ENCODE measurements at regions not wholly inside any gene's neighbourhood (a gene's known extent, or its start where the extent isn't known, plus 50 kb on each side); places are given as distances from the start of the nearest gene placed in this dataset.
"Not testable (repeated sequence)": the region's sequence is repeated elsewhere in the genome, so short reads cannot be mapped to it uniquely, and the experiment has no call there.

GRCh38 chr10:130282492-130283218 lies 146.5 kb downstream of the GLRX3 start:
- no peak overlapping the region for H3K4me3 Mint-ChIP-seq (ENCODE audit: low read depth, unreplicated experiment)
- H3K9me3 Mint-ChIP-seq (ENCODE audit: low read depth, unreplicated experiment): peaks cover 14% of the 10 kb centered on the region
- BruUV-seq (replicated peaks): no TSS peak
- no peaks in the 10 kb centered on the region for H3K36me3 Mint-ChIP-seq (ENCODE audit: insufficient read depth, unreplicated experiment)
- no peaks in the 10 kb centered on the region for H3K27me3 Mint-ChIP-seq (ENCODE audit: unreplicated experiment)
- no peak for TF ChIP-seq CTCF (IDR thresholded peaks at IDR 0.05; ENCODE audit: unreplicated experiment)
- no peak overlapping the region for H3K27ac Mint-ChIP-seq (ENCODE audit: unreplicated experiment)
- no peak for DNase-seq
- intact Hi-C loops (cut with micrococcal nuclease; ENCODE audit: unreplicated experiment): no loop called here
- no peaks in the 10 kb centered on the region for H3K4me1 Mint-ChIP-seq (ENCODE audit: low read depth, unreplicated experiment)
- CTCF ChIA-PET: no interaction called here

- no peak overlapping the region for H3K4me3 Mint-ChIP-seq (ENCODE audit: low read depth, unreplicated experiment)
- intact Hi-C loops (cut with micrococcal nuclease; ENCODE audit: unreplicated experiment): no loop called here
- TF ChIP-seq CTCF (IDR thresholded peaks at IDR 0.05; ENCODE audit: unreplicated experiment): no peak
- H3K9me3 Mint-ChIP-seq (ENCODE audit: low read depth, unreplicated experiment): peaks cover 14% of the 10 kb centered on the region
- DNase-seq: no peak
- H3K36me3 Mint-ChIP-seq (ENCODE audit: insufficient read depth, unreplicated experiment): no peaks in the 10 kb centered on the region
- H3K27ac Mint-ChIP-seq (ENCODE audit: unreplicated experiment): no peak overlapping the region
- no peaks in the 10 kb centered on the region for H3K4me1 Mint-ChIP-seq (ENCODE audit: low read depth, unreplicated experiment)
- BruUV-seq (replicated peaks): no TSS peak
- CTCF ChIA-PET: no interaction called here
- H3K27me3 Mint-ChIP-seq (ENCODE audit: unreplicated experiment): no peaks in the 10 kb centered on the region
Observed at GRCh38 chr10:130283219-130283545, 147.0 kb downstream of the GLRX3 start.

- H3K4me3 Mint-ChIP-seq (ENCODE audit: low read depth, unreplicated experiment); intact Hi-C loops (cut with micrococcal nuclease; ENCODE audit: unreplicated experiment); H3K27ac Mint-ChIP-seq (ENCODE audit: unreplicated experiment); H3K9me3 Mint-ChIP-seq (ENCODE audit: low read depth, unreplicated experiment); H3K4me1 Mint-ChIP-seq (ENCODE audit: low read depth, unreplicated experiment); BruUV-seq (replicated peaks); DNase-seq; H3K36me3 Mint-ChIP-seq (ENCODE audit: insufficient read depth, unreplicated experiment); H3K27me3 Mint-ChIP-seq (ENCODE audit: unreplicated experiment); CTCF ChIA-PET: not testable (repeated sequence)
Observed at GRCh38 chr10:130295761-130296160, 159.6 kb downstream of the GLRX3 start.

- no peak overlapping the region for H3K4me3 Mint-ChIP-seq (ENCODE audit: low read depth, unreplicated experiment)
- H3K4me1 Mint-ChIP-seq (ENCODE audit: low read depth, unreplicated experiment): no peaks in the 10 kb centered on the region
- BruUV-seq (replicated peaks): no TSS peak
Observed at GRCh38 chr10:130300608-130301020, 164.4 kb downstream of the GLRX3 start.

More at GRCh38 chr10:130300608-130301020, 164.4 kb downstream of the GLRX3 start:
- Mint-ChIP-seq H3K27ac (ENCODE audit: unreplicated experiment) (no peak overlapping the region), H3K9me3 (ENCODE audit: low read depth, unreplicated experiment) (peaks cover 9% of the 10 kb centered on the region), H3K36me3 (ENCODE audit: insufficient read depth, unreplicated experiment) (no peaks in the 10 kb centered on the region), H3K27me3 (ENCODE audit: unreplicated experiment) (no peaks in the 10 kb centered on the region)
- DNase-seq: no peak
- intact Hi-C loops (cut with micrococcal nuclease; ENCODE audit: unreplicated experiment): no loop called here
- CTCF ChIA-PET: no interaction called here
- TF ChIP-seq CTCF (IDR thresholded peaks at IDR 0.05; ENCODE audit: unreplicated experiment): no peak
